ENCODE measurements at regions not wholly inside any gene's neighbourhood (a gene's known extent, or its start where the extent isn't known, plus 50 kb on each side); places are given as distances from the start of the nearest gene placed in this dataset.

DNA sequence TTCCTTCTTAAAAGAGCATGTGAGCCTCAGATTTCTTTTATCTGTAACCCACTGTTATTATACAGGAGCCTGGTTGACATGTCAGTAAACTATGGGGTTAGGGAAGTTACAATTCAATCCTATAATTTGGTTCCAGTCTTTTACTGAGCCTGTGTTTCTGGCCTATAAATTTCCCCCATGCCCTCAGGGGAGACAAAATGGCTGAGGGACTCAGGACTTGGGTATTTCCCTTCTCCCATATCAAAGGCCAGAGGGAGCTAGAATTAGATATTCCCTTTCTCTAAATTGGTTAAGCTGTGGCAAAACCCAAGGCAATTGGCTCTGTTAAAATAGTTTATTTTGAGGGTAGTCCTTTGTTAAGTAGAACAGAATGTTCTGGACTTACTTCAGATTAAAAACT lies 823.2 kb downstream of the TLE1 start (continued):
- TF ChIP-seq, protein P1, sequence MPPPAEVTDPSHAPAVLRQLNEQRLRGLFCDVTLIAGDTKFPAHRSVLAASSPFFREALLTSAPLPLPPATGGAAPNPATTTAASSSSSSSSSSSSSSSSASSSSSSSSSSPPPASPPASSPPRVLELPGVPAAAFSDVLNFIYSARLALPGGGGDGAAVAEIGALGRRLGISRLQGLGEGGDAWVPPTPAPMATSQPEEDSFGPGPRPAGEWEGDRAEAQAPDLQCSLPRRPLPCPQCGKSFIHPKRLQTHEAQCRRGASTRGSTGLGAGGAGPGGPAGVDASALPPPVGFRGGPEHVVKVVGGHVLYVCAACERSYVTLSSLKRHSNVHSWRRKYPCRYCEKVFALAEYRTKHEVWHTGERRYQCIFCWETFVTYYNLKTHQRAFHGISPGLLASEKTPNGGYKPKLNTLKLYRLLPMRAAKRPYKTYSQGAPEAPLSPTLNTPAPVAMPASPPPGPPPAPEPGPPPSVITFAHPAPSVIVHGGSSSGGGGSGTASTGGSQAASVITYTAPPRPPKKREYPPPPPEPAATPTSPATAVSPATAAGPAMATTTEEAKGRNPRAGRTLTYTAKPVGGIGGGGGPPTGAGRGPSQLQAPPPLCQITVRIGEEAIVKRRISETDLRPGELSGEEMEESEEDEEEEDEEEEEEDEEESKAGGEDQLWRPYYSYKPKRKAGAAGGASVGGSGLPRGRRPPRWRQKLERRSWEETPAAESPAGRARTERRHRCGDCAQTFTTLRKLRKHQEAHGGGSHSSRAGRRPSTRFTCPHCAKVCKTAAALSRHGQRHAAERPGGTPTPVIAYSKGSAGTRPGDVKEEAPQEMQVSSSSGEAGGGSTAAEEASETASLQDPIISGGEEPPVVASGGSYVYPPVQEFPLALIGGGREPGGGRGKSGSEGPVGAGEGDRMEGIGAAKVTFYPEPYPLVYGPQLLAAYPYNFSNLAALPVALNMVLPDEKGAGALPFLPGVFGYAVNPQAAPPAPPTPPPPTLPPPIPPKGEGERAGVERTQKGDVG (CRISPR knock-in tag; IDR thresholded peaks at IDR 0.05), result no peak
- TF ChIP-seq SUPT20H (IDR thresholded peaks at IDR 0.05; ENCODE audit: borderline replicate concordance, control insufficient read depth, low read depth, low read length), result no peak
- no peak for TF ChIP-seq RAD21 (IDR thresholded peaks at IDR 0.05; ENCODE audit: insufficient read depth, low read depth, low read length)
- TF ChIP-seq SMC3 (IDR thresholded peaks at IDR 0.05; ENCODE audit: borderline replicate concordance, low read length), result no peak
- no peak for TF ChIP-seq STAT3 (IDR thresholded peaks at IDR 0.05; ENCODE audit: low read depth, low read length)
- TF ChIP-seq ZBED1 (IDR thresholded peaks at IDR 0.05; ENCODE audit: borderline replicate concordance), result no peak

DNA sequence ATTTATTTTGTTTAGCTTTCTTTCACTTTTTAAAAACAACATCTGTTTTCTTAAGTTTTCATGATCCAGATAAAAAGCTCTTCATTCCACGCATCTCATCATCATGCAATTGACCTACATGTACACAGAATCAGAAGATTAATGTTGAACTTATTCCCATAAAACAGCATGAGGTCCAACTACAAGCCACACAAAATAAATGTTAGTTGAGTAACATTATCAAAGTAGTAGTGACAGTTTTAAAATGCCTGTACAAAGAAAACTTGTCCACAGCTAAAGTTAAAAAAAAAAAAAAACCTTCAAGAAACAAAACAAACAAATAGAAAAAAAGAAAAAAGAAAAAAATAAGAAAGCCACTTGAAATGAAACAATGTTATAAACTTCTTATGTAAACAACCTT lies 846.3 kb downstream of the TLE1 start:
- H2AFZ ChIP-seq (ENCODE audit: control insufficient read depth, low read depth, low read length), result no peak overlapping the region
- no peak overlapping the region for H3K4me3 ChIP-seq
- ATAC-seq, result no peak
- H3K79me2 ChIP-seq (ENCODE audit: control insufficient read depth, insufficient read depth, low read length), result no peaks in the 10 kb centered on the region
- no peaks in the 10 kb centered on the region for H3K4me1 ChIP-seq (ENCODE audit: control insufficient read depth, insufficient read depth, low read length)
- no TSS peak for BruUV-seq (replicated peaks)
- TF ChIP-seq GATAD2B (conservative IDR thresholded peaks at IDR 0.05; ENCODE audit: low read depth), result no peak
- TF ChIP-seq FOS (IDR thresholded peaks at IDR 0.05; ENCODE audit: borderline replicate concordance, extremely low read depth, insufficient read length), result no peak
- H3K27me3 ChIP-seq (replicated peaks in 1 of 2; ENCODE audit: control insufficient read depth in 2 of 2, insufficient read depth in 2 of 2, low read length in 1 of 2), result no peaks in the 10 kb centered on the region
- ChIA-PET POLR2A (interaction anchor here (1.9 kb wide), 1 partner anchor 52 kb away, joined by 8 read pairs; no protein-coding TSS in a partner anchor), RAD21 (ENCODE audit: unreplicated experiment) (interaction anchor here (1.0 to 3.9 kb wide), 6 partner anchors 31 to 54 kb away, joined by 3 to 17 read pairs (median 7); no protein-coding TSS in a partner anchor), SMC1A (ENCODE audit: uncharacterized antibody, unreplicated experiment) (interaction anchor here (0.8 to 2.7 kb wide), 9 partner anchors 10 to 132 kb away, joined by 3 to 28 read pairs (median 7); no protein-coding TSS in a partner anchor), CTCF (interaction anchor here (1.0 to 1.3 kb wide), 2 partner anchors 51 to 236 kb away, joined by 3 read pairs; no protein-coding TSS in a partner anchor)
- 0% methylated on average over 1 of the region's 1 CpG for WGBS (ENCODE audit: insufficient coverage, insufficient replicate concordance, low lambda C conversion rate, missing lambda C conversion rate)
- no peak overlapping the region for H3K4me2 ChIP-seq (ENCODE audit: control insufficient read depth, insufficient read depth)
- no peak for DNase-seq (ENCODE audit: low read depth, low spot score)
- no peak for FAIRE-seq
- H4K20me1 ChIP-seq (ENCODE audit: control insufficient read depth, insufficient read depth), result no peaks in the 10 kb centered on the region
- in situ Hi-C loops (cut with MboI), result no loop called here
- no peaks in the 10 kb centered on the region for H3K36me3 ChIP-seq (ENCODE audit: control insufficient read depth in 2 of 2, insufficient read depth in 2 of 2, low read length in 1 of 2)
- H3K9ac ChIP-seq (ENCODE audit: control insufficient read depth, insufficient read depth, low read length), result no peak overlapping the region
- intact Hi-C loops (cut with micrococcal nuclease; ENCODE audit: unreplicated experiment), result no loop called here
- H3K27ac ChIP-seq (ENCODE audit: control insufficient read depth, insufficient read depth), result no peak overlapping the region
- no peaks in the 10 kb centered on the region for H3K9me3 ChIP-seq (replicated peaks; ENCODE audit: control insufficient read depth, insufficient read depth, low read length)

All from GM12878 (cell line).